ENCODE measurements at regions not wholly inside any gene's neighbourhood (a gene's known extent, or its start where the extent isn't known, plus 50 kb on each side); places are given as distances from the start of the nearest gene placed in this dataset.

DNA sequence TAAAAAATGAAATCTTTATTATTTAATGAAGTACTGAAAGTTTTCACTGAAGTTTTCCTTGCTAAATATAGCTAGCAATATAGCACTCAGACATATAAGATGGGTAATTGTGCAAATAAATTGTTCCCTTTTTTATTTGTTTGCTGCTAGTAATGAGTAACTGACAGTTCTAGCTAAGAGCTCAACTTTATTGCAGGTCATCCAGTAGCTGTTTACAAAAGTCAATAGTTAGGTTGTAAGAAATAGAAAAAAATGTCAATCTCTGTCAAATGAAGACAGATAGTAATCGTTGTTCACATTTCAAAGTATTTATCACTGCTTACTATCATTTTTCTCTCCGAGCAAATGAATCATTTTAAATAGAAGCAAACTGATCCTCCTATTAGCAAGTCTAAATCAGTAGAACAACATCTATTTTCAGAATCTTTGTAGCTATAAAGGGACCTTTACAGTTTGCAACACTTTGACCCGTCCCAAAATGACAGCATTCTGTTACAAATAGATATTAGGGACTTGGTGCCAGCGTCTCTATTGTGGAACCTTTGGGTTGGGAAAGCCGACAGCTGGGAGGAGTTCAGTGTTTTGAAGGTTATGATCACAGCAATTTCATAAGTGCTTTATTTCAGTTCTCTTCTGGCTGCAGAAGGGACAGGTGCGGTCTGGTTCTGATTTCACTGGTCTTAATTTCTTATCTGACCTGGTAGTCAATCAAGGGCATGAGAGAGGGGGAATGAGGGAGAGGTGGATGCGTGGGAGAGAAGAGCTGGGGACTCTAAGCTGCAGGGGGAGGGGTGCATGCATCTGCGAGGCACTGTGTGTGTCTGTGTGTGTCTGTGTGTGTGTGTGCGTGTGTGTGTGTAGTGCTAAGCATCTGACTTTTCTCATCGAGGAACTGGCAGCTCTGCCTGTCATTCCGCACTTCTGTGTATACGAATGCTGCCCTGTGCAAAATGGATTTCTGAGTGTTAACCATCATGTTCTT is 227.9 kb upstream of the PITX2 start:
- no peaks in the 10 kb centered on the region for H3K27me3 Mint-ChIP-seq
- no peaks in the 10 kb centered on the region for H3K36me3 Mint-ChIP-seq (ENCODE audit: low read depth)
- DNase-seq, result no peak
- no peak overlapping the region for H3K4me3 Mint-ChIP-seq
- H3K4me1 Mint-ChIP-seq, result no peaks in the 10 kb centered on the region
- ATAC-seq, result no peak
- H3K9me3 Mint-ChIP-seq (ENCODE audit: low read depth), result no peaks in the 10 kb centered on the region
- CTCF ChIA-PET, result no interaction called here
- no peak overlapping the region for H3K27ac Mint-ChIP-seq
- intact Hi-C loops (cut with DNase I, micrococcal nuclease), result no loop called here
- POLR2A ChIA-PET, result no interaction called here

DNA sequence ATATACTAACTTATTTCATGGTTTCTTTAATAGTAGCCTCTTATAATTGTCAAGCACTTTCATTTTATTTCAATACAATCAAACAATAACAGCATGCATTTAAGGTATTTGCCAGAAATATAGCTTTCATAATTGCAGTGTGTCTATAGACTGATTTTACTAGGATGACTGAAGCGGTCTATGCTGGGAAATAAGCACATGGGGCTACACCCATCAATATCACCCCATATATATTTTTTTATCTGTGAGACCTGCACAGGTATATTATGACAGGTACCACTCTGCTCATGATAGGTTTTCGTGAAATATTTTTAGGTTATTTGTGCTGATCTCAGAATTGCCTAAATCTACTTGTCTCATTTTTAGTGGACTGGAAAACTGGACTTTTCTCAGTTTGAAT is 229.1 kb upstream of the PITX2 start:
- intact Hi-C loops (cut with DNase I, micrococcal nuclease), result no loop called here
- DNase-seq, result no peak
- Mint-ChIP-seq H3K9me3 (ENCODE audit: low read depth) (no peaks in the 10 kb centered on the region), H3K36me3 (ENCODE audit: low read depth) (no peaks in the 10 kb centered on the region), H3K4me1 (no peaks in the 10 kb centered on the region), H3K27ac (no peak overlapping the region), H3K4me3 (no peak overlapping the region), H3K27me3 (no peaks in the 10 kb centered on the region)
- ChIA-PET CTCF (no interaction called here), POLR2A (no interaction called here)
- ATAC-seq, result no peak

DNA sequence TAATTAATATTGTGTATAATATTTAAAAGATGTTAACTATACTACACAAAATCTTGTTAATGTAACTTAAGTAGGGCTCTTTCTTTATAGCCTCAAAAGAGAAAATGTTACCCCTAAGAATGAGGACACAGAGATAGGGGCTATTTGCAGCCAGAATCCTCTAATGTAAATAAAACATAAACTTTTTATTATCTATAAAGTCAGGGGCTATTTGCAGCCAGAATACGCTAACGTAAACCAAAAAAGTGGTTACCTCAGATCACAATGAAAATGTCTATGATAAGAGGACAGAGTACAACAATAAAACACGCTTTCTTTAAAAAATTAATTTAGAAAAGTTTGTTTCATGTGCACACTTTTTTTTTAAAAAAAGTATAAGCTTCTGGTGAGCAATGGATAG is 229.9 kb upstream of the PITX2 start:
- ChIA-PET CTCF (no interaction called here), POLR2A (no interaction called here)
- ATAC-seq (no peak), DNase-seq (no peak)
- H3K36me3 Mint-ChIP-seq (ENCODE audit: low read depth), result no peaks in the 10 kb centered on the region
- H3K27me3 Mint-ChIP-seq, result no peaks in the 10 kb centered on the region
- no peak overlapping the region for H3K4me3 Mint-ChIP-seq
- H3K4me1 Mint-ChIP-seq, result no peaks in the 10 kb centered on the region
- H3K9me3 Mint-ChIP-seq (ENCODE audit: low read depth), result no peaks in the 10 kb centered on the region
- no peak overlapping the region for H3K27ac Mint-ChIP-seq
- intact Hi-C loops (cut with DNase I, micrococcal nuclease), result no loop called here

DNA sequence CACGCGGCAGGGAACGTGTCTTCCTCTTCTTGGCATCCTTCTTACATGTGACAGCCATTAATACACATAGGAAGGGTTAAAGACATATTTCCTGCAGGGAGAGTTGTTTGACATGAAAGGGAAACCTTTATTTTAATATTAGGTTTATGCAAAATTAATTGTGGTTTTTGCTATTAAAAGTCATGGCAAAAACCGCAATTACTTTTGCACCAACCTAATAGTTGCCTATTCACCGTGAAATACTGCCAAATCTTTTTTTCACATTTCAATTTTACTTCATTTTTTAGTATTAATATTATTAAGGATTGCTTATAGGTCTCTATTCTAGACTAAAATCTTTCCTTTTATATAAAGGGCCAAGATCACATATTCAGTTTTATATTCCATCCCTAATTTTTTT is 230.4 kb upstream of the PITX2 start:
- Mint-ChIP-seq H3K27me3 (no peaks in the 10 kb centered on the region), H3K27ac (no peak overlapping the region), H3K36me3 (ENCODE audit: low read depth) (no peaks in the 10 kb centered on the region), H3K4me1 (no peaks in the 10 kb centered on the region), H3K9me3 (ENCODE audit: low read depth) (no peaks in the 10 kb centered on the region), H3K4me3 (no peak overlapping the region)
- DNase-seq, result no peak
- ATAC-seq, result no peak
- CTCF ChIA-PET, result no interaction called here
- intact Hi-C loops (cut with DNase I, micrococcal nuclease), result no loop called here
- POLR2A ChIA-PET, result no interaction called here

DNA sequence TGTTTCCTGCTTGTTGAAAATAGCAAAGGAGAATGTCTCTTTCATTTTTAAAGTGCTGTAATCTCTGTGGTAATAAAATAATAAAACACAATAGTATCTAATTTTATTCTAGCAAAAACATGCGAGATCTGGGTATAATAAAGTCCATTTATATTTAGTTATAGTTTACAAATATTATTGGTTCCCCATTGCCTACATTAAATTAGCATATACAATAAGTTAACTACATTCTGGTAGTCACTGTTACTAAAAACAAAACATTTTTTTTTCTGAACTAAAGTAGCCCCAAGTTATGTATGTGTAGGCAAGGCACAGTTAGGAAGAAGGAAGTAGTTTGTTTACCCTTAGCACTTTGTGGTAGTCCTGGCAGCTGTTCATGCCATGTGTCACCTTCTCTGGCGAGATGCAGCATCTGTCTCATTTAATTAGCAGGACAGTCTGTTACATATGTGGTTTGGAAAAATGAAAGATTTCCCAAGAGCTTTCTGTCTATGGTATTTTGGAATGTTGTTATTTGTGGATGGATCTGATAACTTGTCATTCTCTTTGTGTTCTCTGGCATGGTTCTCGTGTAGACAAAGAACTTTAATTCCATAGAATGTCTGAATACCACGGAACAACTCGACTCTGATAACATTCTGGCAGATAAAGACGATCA is 231.3 kb upstream of the PITX2 start:
- POLR2A ChIA-PET, result no interaction called here
- H3K9me3 Mint-ChIP-seq (ENCODE audit: low read depth), result no peaks in the 10 kb centered on the region
- CTCF ChIA-PET, result no interaction called here
- H3K36me3 Mint-ChIP-seq (ENCODE audit: low read depth), result no peaks in the 10 kb centered on the region
- ATAC-seq, result no peak
- intact Hi-C loops (cut with DNase I, micrococcal nuclease), result no loop called here
- H3K27ac Mint-ChIP-seq, result no peak overlapping the region
- H3K4me3 Mint-ChIP-seq, result no peak overlapping the region
- no peaks in the 10 kb centered on the region for H3K27me3 Mint-ChIP-seq
- no peaks in the 10 kb centered on the region for H3K4me1 Mint-ChIP-seq
- no peak for DNase-seq

DNA sequence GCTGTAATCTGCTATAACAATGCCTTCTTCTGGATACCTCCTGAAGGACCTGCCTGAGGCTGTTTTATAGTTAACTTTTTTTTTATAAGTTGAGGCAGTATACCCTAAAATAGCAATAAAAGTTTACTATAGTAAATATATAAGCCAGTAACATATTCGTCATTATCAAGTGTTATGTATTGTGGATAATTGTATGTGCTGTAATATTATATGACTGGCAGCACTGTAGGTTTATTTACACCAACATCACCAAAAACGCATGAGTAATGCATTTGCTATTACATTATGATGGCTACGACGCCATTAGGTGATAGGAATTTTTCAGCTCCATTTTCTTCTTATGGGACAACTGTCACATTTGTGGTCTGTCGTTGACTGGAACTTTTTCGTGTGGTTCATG is 237.2 kb upstream of the PITX2 start:
- ChIA-PET CTCF (no interaction called here), POLR2A (no interaction called here)
- no peaks in the 10 kb centered on the region for H3K27me3 Mint-ChIP-seq
- intact Hi-C loops (cut with DNase I, micrococcal nuclease), result no loop called here
- H3K9me3 Mint-ChIP-seq (ENCODE audit: low read depth), result no peaks in the 10 kb centered on the region
- H3K36me3 Mint-ChIP-seq (ENCODE audit: low read depth), result no peaks in the 10 kb centered on the region
- no peak for ATAC-seq
- H3K27ac Mint-ChIP-seq, result no peak overlapping the region
- no peaks in the 10 kb centered on the region for H3K4me1 Mint-ChIP-seq
- no peak overlapping the region for H3K4me3 Mint-ChIP-seq
- DNase-seq, result no peak

DNA sequence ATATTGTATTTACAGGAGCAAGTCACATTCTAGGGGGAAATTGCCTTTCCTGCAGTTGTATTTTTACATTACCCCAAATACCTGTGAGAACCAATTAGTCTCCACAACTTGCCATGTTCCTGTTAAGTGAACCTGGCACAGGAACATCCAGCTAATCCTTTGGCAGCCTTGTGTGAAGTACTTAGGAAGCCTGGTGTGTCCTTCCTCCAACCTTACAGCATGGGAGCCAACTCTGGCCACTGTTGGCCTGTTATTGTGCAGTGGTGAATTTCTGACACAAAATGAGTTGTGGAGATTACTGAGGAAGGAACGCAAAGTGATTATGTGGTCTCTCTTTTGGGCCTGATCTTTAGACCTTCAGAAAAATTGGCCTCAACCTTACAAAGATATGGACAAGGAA is 238.0 kb upstream of the PITX2 start:
- CTCF ChIA-PET, result no interaction called here

DNA sequence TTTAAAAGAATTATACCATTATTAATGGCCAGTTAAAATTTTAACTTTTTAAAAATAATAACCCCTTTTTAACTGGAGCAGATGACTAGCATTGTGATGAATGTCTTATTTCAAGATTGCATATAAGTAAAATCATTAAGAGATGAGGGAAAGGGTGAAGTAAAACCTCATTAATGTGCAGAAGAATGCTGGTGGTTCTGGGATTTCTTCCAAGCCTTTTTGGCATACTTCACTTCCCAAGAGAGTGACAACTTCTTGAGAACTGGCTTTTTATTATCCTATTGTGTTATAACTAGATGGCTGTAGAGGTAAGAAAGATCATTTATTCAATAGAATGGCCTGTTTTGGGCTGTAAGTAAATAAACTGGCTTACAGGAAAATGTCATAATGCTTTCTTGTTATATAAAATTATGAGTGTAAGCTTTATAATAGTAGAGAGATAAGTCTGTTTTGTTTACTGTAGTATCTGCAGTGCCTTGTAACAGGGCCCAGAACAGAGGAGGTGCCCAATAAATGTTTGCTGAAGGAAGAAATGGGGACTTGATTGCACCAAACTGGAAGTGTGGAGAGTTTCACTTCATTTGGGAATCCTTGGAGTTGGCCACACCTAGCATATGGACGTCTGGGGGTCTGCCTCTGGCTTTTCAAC is 242.9 kb upstream of the PITX2 start:
- Mint-ChIP-seq H3K27ac (no peak overlapping the region), H3K27me3 (no peaks in the 10 kb centered on the region), H3K4me3 (no peak overlapping the region), H3K4me1 (no peaks in the 10 kb centered on the region), H3K9me3 (ENCODE audit: low read depth) (peaks cover 2% of the 10 kb centered on the region), H3K36me3 (ENCODE audit: low read depth) (no peaks in the 10 kb centered on the region)
- intact Hi-C loops (cut with DNase I, micrococcal nuclease), result no loop called here
- CTCF ChIA-PET, result no interaction called here
- DNase-seq (no peak), ATAC-seq (no peak)
- POLR2A ChIA-PET, result no interaction called here

More for the DNA sequence above, 238.0 kb upstream of the PITX2 start:
- ATAC-seq, result no peak
- Mint-ChIP-seq H3K27ac (no peak overlapping the region), H3K36me3 (ENCODE audit: low read depth) (no peaks in the 10 kb centered on the region), H3K27me3 (no peaks in the 10 kb centered on the region), H3K4me3 (no peak overlapping the region), H3K9me3 (ENCODE audit: low read depth) (no peaks in the 10 kb centered on the region), H3K4me1 (no peaks in the 10 kb centered on the region)
- intact Hi-C loops (cut with DNase I, micrococcal nuclease), result no loop called here
- DNase-seq, result no peak
- POLR2A ChIA-PET, result no interaction called here

DNA sequence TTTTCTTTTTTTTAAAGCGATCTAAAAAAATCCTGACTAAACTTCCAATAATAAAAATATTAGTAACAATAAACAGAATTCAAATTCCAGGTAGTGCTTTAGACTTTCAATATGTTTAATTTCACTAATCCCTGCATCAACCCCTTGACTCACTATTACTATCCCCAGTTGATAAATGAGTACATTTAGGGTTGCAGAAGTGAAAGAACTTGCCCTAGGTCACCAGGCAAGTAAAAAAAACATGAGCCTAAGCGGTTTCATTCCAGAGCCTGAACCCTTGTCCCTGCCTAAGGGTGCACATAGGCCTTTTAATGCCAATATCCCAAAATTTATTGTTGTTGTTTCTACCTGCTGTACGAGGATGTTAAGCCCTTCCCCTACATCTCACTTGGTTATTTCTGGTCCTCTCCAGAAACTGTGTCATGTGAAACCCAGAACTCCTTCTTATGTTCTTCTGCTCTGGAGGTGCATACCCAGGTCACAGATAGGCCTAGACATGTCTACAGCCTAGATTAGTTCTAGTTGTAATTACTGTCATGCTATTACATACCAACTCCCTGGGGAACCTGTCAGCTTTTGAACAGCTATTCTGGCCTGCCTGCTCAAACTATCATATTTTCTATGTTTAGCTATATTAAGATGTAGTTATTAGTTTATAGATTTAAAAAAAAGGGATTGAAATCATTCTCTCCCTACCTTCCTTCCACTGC is 244.5 kb upstream of the PITX2 start:
- DNase-seq (no peak), ATAC-seq (no peak)
- intact Hi-C loops (cut with DNase I, micrococcal nuclease), result no loop called here
- H3K9me3 Mint-ChIP-seq (ENCODE audit: low read depth), result peaks cover 2% of the 10 kb centered on the region
- no peaks in the 10 kb centered on the region for H3K27me3 Mint-ChIP-seq
- H3K4me1 Mint-ChIP-seq, result no peaks in the 10 kb centered on the region
- no peak overlapping the region for H3K4me3 Mint-ChIP-seq
- ChIA-PET CTCF (interaction anchor here (1.4 kb wide), 1 partner anchor 11 kb away, joined by 3 read pairs; no protein-coding TSS in a partner anchor), POLR2A (no interaction called here)
- H3K36me3 Mint-ChIP-seq (ENCODE audit: low read depth), result no peaks in the 10 kb centered on the region
- H3K27ac Mint-ChIP-seq, result no peak overlapping the region

DNA sequence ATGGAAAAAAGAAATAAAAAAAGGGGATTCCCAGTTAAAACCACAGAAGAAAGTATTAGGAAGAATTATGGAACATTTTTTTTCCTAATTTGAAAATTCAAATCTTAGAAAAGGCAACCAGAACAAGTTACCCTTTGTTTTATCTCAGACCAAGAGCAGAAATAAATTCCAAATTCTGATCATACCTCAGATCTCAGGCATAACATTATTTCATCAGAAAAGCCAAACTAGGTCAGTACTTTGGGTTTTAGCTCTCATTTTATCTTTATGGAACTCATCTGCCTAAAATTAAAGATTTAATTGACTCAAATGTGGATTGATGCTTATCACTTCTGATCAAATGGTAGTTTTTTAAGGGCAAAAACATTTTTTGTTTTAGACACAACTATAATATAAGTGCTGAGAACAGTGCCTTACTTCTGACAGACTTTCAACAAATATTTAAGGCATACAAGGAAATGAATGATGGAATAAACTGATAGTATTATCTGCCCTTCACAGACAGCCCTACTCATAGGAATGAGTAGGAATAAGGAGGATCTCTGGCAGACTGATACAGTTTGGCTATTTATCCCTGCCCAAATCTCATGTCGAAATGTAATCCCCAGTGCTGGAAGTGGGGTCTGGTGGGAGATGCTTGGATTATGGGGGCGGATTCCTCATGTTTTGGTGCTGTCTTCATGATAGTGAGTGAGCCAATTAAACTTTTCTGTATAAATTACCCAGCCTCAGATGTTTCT is 245.3 kb upstream of the PITX2 start:
- ATAC-seq, result no peak
- CTCF ChIA-PET, result interaction anchor here (1.4 kb wide), 1 partner anchor 10 kb away, joined by 3 read pairs; no protein-coding TSS in a partner anchor
- Mint-ChIP-seq H3K4me3 (no peak overlapping the region), H3K36me3 (ENCODE audit: low read depth) (no peaks in the 10 kb centered on the region), H3K27ac (no peak overlapping the region), H3K4me1 (no peaks in the 10 kb centered on the region), H3K27me3 (no peaks in the 10 kb centered on the region), H3K9me3 (ENCODE audit: low read depth) (peaks cover 2% of the 10 kb centered on the region)
- POLR2A ChIA-PET, result no interaction called here
- no peak for DNase-seq
- intact Hi-C loops (cut with DNase I, micrococcal nuclease), result no loop called here

DNA sequence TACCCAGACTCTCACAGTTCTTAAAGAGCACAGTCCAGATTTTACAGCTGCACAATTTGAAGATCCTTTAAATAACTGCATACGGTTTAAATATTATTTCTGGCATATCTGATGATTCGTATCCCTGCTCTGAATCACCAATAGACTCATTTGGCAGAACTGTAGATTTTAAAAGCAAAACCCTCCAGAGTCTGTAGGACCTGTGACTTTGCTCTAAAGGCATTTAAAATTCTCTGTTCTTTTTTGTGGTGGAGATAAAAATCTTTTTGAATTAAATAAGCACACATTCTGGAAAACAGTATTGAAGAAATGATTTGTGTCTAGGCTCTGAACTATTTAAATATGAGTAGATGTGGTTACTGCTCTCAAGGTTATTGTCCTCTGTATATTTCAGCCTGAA is 246.2 kb upstream of the PITX2 start:
- POLR2A ChIA-PET, result no interaction called here
- intact Hi-C loops (cut with DNase I, micrococcal nuclease), result no loop called here
- ATAC-seq, result no peak

More for the DNA sequence above, 246.2 kb upstream of the PITX2 start:
- peaks cover 2% of the 10 kb centered on the region for H3K9me3 Mint-ChIP-seq (ENCODE audit: low read depth)
- no peak for DNase-seq
- no peak overlapping the region for H3K4me3 Mint-ChIP-seq
- H3K36me3 Mint-ChIP-seq (ENCODE audit: low read depth), result no peaks in the 10 kb centered on the region
- no peaks in the 10 kb centered on the region for H3K4me1 Mint-ChIP-seq
- CTCF ChIA-PET, result interaction anchor here (1.4 kb wide), 1 partner anchor 9 kb away, joined by 3 read pairs; no protein-coding TSS in a partner anchor
- H3K27ac Mint-ChIP-seq, result no peak overlapping the region
- H3K27me3 Mint-ChIP-seq, result no peaks in the 10 kb centered on the region
